ENCODE measurements at regions not wholly inside any gene's neighbourhood (a gene's known extent, or its start where the extent isn't known, plus 50 kb on each side); places are given as distances from the start of the nearest gene placed in this dataset.
A peak's percentile ranks its signal among the peaks of the same experiment; 100 is the strongest.

- Histone ChIP-seq H3K4me2 (ENCODE audit: insufficient read depth, low read length, poor library complexity, severe bottlenecking) (no peak overlapping the region), H2BK5ac (ENCODE audit: low read length) (no peak overlapping the region), H2BK12ac (ENCODE audit: low read length) (no peak overlapping the region), H3K27ac (replicated peaks; ENCODE audit: low read length) (no peak overlapping the region), H3K79me1 (ENCODE audit: low read depth, low read length) (no peaks in the 10 kb centered on the region), H3K18ac (ENCODE audit: low read length) (no peak overlapping the region), H2AK5ac (ENCODE audit: low read depth, low read length) (no peak overlapping the region), H2BK15ac (ENCODE audit: low read length) (no peak overlapping the region), H3K9me3 (replicated peaks in 1 of 2; ENCODE audit: control insufficient read depth in 2 of 2, insufficient read depth in 1 of 2, low read depth in 1 of 2, low read length in 2 of 2) (no peaks in the 10 kb centered on the region), H2BK120ac (ENCODE audit: low read depth, low read length) (no peak overlapping the region), H3K4me3 (ENCODE audit: low read length in 2 of 2) (no peak overlapping the region), H3K4ac (ENCODE audit: low read length) (no peak overlapping the region), H3K23ac (ENCODE audit: low read depth, low read length, poor library complexity) (no peak overlapping the region), H3K9ac (ENCODE audit: low read depth, low read length, poor library complexity) (no peak overlapping the region), H4K91ac (ENCODE audit: low read depth, low read length, poor library complexity) (no peak overlapping the region), H3K27me3 (ENCODE audit: control insufficient read depth in 3 of 3, insufficient read depth in 3 of 3, low read depth in 1 of 3, low read length in 3 of 3) (no peaks in the 10 kb centered on the region), H2AFZ (ENCODE audit: low read length) (peak overlapping the region; percentile 62), H3K4me1 (ENCODE audit: control insufficient read depth in 2 of 2, insufficient read depth in 1 of 2, low read depth in 1 of 2, low read length in 2 of 2) (no peaks in the 10 kb centered on the region), H3K14ac (ENCODE audit: low read length) (no peak overlapping the region), H3K36me3 (replicated peaks in 1 of 2; ENCODE audit: control insufficient read depth in 2 of 2, insufficient read depth in 2 of 2, low read length in 2 of 2) (no peaks in the 10 kb centered on the region), H4K8ac (ENCODE audit: low read depth, low read length) (no peak overlapping the region)
- no peak for DNase-seq (ENCODE audit: low spot score)
Measured at GRCh38 chr10:20623546-20623945, 273.6 kb downstream of the NEBL start.

- Histone ChIP-seq H3K36me3 (replicated peaks in 1 of 2; ENCODE audit: control insufficient read depth in 2 of 2, insufficient read depth in 2 of 2, low read length in 2 of 2) (no peaks in the 10 kb centered on the region), H3K79me1 (ENCODE audit: low read depth, low read length) (no peaks in the 10 kb centered on the region), H2BK15ac (ENCODE audit: low read length) (no peak overlapping the region), H4K8ac (ENCODE audit: low read depth, low read length) (no peak overlapping the region), H2BK5ac (ENCODE audit: low read length) (no peak overlapping the region), H3K4me2 (ENCODE audit: insufficient read depth, low read length, poor library complexity, severe bottlenecking) (no peak overlapping the region), H2AFZ (ENCODE audit: low read length) (no peak overlapping the region), H2BK120ac (ENCODE audit: low read depth, low read length) (no peak overlapping the region), H3K27ac (replicated peaks; ENCODE audit: low read length) (no peak overlapping the region), H3K18ac (ENCODE audit: low read length) (no peak overlapping the region), H3K4me1 (ENCODE audit: control insufficient read depth in 2 of 2, insufficient read depth in 1 of 2, low read depth in 1 of 2, low read length in 2 of 2) (no peaks in the 10 kb centered on the region), H4K91ac (ENCODE audit: low read depth, low read length, poor library complexity) (no peak overlapping the region), H3K4ac (ENCODE audit: low read length) (no peak overlapping the region), H3K23ac (ENCODE audit: low read depth, low read length, poor library complexity) (no peak overlapping the region), H3K4me3 (ENCODE audit: low read length in 2 of 2) (no peak overlapping the region), H3K9me3 (replicated peaks in 1 of 2; ENCODE audit: control insufficient read depth in 2 of 2, insufficient read depth in 1 of 2, low read depth in 1 of 2, low read length in 2 of 2) (no peaks in the 10 kb centered on the region), H3K9ac (ENCODE audit: low read depth, low read length, poor library complexity) (no peak overlapping the region), H2BK12ac (ENCODE audit: low read length) (no peak overlapping the region), H2AK5ac (ENCODE audit: low read depth, low read length) (no peak overlapping the region), H3K27me3 (ENCODE audit: control insufficient read depth in 3 of 3, insufficient read depth in 3 of 3, low read depth in 1 of 3, low read length in 3 of 3) (no peaks in the 10 kb centered on the region), H3K14ac (ENCODE audit: low read length) (no peak overlapping the region)
- DNase-seq (ENCODE audit: low spot score), result no peak
- WGBS, 2 donors (ENCODE audit: extremely low coverage in 2 of 2, insufficient read length in 2 of 2, insufficient replicate concordance in 1 of 2), result no CpG with 5 or more reads among the region's 6 CpGs
Measured at GRCh38 chr10:20622531-20623211, 274.4 kb downstream of the NEBL start.

- H2BK5ac ChIP-seq (ENCODE audit: low read length), result no peak overlapping the region
- no peak overlapping the region for H2BK120ac ChIP-seq (ENCODE audit: low read depth, low read length)
- H2AK5ac ChIP-seq (ENCODE audit: low read depth, low read length), result no peak overlapping the region
- no peak for DNase-seq (ENCODE audit: low spot score)
- no peak overlapping the region for H3K18ac ChIP-seq (ENCODE audit: low read length)
- no peak overlapping the region for H3K4me3 ChIP-seq (ENCODE audit: low read length in 2 of 2)
- H3K4me2 ChIP-seq (ENCODE audit: insufficient read depth, low read length, poor library complexity, severe bottlenecking), result no peak overlapping the region
- H2BK15ac ChIP-seq (ENCODE audit: low read length), result no peak overlapping the region
- no peaks in the 10 kb centered on the region for H3K79me1 ChIP-seq (ENCODE audit: low read depth, low read length)
- H3K4me1 ChIP-seq (ENCODE audit: control insufficient read depth in 2 of 2, insufficient read depth in 1 of 2, low read depth in 1 of 2, low read length in 2 of 2), result no peaks in the 10 kb centered on the region
- no peak overlapping the region for H4K91ac ChIP-seq (ENCODE audit: low read depth, low read length, poor library complexity)
- no peak overlapping the region for H3K27ac ChIP-seq (replicated peaks; ENCODE audit: low read length)
- H3K14ac ChIP-seq (ENCODE audit: low read length), result no peak overlapping the region
- no peak overlapping the region for H2AFZ ChIP-seq (ENCODE audit: low read length)
- no peak overlapping the region for H3K9ac ChIP-seq (ENCODE audit: low read depth, low read length, poor library complexity)
- WGBS, 2 donors (ENCODE audit: extremely low coverage in 2 of 2, insufficient read length in 2 of 2, insufficient replicate concordance in 1 of 2), result no CpG with 5 or more reads among the region's 2 CpGs
- no peaks in the 10 kb centered on the region for H3K9me3 ChIP-seq (replicated peaks in 1 of 2; ENCODE audit: control insufficient read depth in 2 of 2, insufficient read depth in 1 of 2, low read depth in 1 of 2, low read length in 2 of 2)
- no peak overlapping the region for H2BK12ac ChIP-seq (ENCODE audit: low read length)
- no peak overlapping the region for H4K8ac ChIP-seq (ENCODE audit: low read depth, low read length)
- no peak overlapping the region for H3K4ac ChIP-seq (ENCODE audit: low read length)
- no peaks in the 10 kb centered on the region for H3K27me3 ChIP-seq (ENCODE audit: control insufficient read depth in 3 of 3, insufficient read depth in 3 of 3, low read depth in 1 of 3, low read length in 3 of 3)
- no peak overlapping the region for H3K23ac ChIP-seq (ENCODE audit: low read depth, low read length, poor library complexity)
- no peaks in the 10 kb centered on the region for H3K36me3 ChIP-seq (replicated peaks in 1 of 2; ENCODE audit: control insufficient read depth in 2 of 2, insufficient read depth in 2 of 2, low read length in 2 of 2)
Measured at GRCh38 chr10:20620981-20621380, 276.1 kb downstream of the NEBL start.

GRCh38 chr10:20618011-20618547 lies 279.0 kb downstream of the NEBL start:
- no peaks in the 10 kb centered on the region for H3K4me1 ChIP-seq (ENCODE audit: control insufficient read depth in 2 of 2, insufficient read depth in 1 of 2, low read depth in 1 of 2, low read length in 2 of 2)
- no peaks in the 10 kb centered on the region for H3K9me3 ChIP-seq (replicated peaks in 1 of 2; ENCODE audit: control insufficient read depth in 2 of 2, insufficient read depth in 1 of 2, low read depth in 1 of 2, low read length in 2 of 2)
- no peak overlapping the region for H2BK120ac ChIP-seq (ENCODE audit: low read depth, low read length)
- no peak overlapping the region for H3K18ac ChIP-seq (ENCODE audit: low read length)
- H2AFZ ChIP-seq (ENCODE audit: low read length), result no peak overlapping the region
- H3K4me2 ChIP-seq (ENCODE audit: insufficient read depth, low read length, poor library complexity, severe bottlenecking), result no peak overlapping the region
- H2BK5ac ChIP-seq (ENCODE audit: low read length), result no peak overlapping the region
- H3K4me3 ChIP-seq (ENCODE audit: low read length in 2 of 2), result no peak overlapping the region
- no peak overlapping the region for H3K23ac ChIP-seq (ENCODE audit: low read depth, low read length, poor library complexity)
- no peak overlapping the region for H3K9ac ChIP-seq (ENCODE audit: low read depth, low read length, poor library complexity)
- H3K36me3 ChIP-seq (replicated peaks in 1 of 2; ENCODE audit: control insufficient read depth in 2 of 2, insufficient read depth in 2 of 2, low read length in 2 of 2), result no peaks in the 10 kb centered on the region
- H2BK12ac ChIP-seq (ENCODE audit: low read length), result no peak overlapping the region
- no peak overlapping the region for H4K91ac ChIP-seq (ENCODE audit: low read depth, low read length, poor library complexity)
- no peaks in the 10 kb centered on the region for H3K79me1 ChIP-seq (ENCODE audit: low read depth, low read length)
- WGBS, 2 donors (ENCODE audit: extremely low coverage in 2 of 2, insufficient read length in 2 of 2, insufficient replicate concordance in 1 of 2), result no CpG with 5 or more reads among the region's 3 CpGs
- DNase-seq (ENCODE audit: low spot score), result no peak
- H2BK15ac ChIP-seq (ENCODE audit: low read length), result no peak overlapping the region
- H2AK5ac ChIP-seq (ENCODE audit: low read depth, low read length), result no peak overlapping the region
- H3K4ac ChIP-seq (ENCODE audit: low read length), result no peak overlapping the region
- no peaks in the 10 kb centered on the region for H3K27me3 ChIP-seq (ENCODE audit: control insufficient read depth in 3 of 3, insufficient read depth in 3 of 3, low read depth in 1 of 3, low read length in 3 of 3)
- no peak overlapping the region for H3K14ac ChIP-seq (ENCODE audit: low read length)
- H4K8ac ChIP-seq (ENCODE audit: low read depth, low read length), result no peak overlapping the region
- no peak overlapping the region for H3K27ac ChIP-seq (replicated peaks; ENCODE audit: low read length)

Data from neuronal stem cell (in vitro differentiated cells).